Left colon (tissue), 2 donors: ENCODE measurements at regions not wholly inside any gene's neighbourhood (a gene's known extent, or its start where the extent isn't known, plus 50 kb on each side); places are given as distances from the start of the nearest gene placed in this dataset.
A peak's percentile ranks its signal among the peaks of the same experiment; 100 is the strongest.

Experiments
- ATAC-seq: fragments of 200-7000 bp; cut with Tn5 transposase; one replicate; pipeline ENCODE4 v1.9.1; 2020; ENCODE audit warnings: mild to moderate bottlenecking, moderate library complexity
- DNase-seq, 2 donors: peaks; one replicate each; pipeline ENCODE4 v3.0.0-alpha.2; 2020
- intact Hi-C, 2 donors: fragments of 100-400 bp; cut with DNase I in 1 of 2; cut with micrococcal nuclease in 1 of 2; formaldehyde crosslinking; loops; one replicate each; pipeline versions ENCODE4 v1.11.2 to v1.14.0; 2022; cut with DNase I, micrococcal nuclease
- donor health status: DM: no; HTN: no; CAD: no.
- donor health status: DM: yes; HTN: yes; CAD: no.

DNA sequence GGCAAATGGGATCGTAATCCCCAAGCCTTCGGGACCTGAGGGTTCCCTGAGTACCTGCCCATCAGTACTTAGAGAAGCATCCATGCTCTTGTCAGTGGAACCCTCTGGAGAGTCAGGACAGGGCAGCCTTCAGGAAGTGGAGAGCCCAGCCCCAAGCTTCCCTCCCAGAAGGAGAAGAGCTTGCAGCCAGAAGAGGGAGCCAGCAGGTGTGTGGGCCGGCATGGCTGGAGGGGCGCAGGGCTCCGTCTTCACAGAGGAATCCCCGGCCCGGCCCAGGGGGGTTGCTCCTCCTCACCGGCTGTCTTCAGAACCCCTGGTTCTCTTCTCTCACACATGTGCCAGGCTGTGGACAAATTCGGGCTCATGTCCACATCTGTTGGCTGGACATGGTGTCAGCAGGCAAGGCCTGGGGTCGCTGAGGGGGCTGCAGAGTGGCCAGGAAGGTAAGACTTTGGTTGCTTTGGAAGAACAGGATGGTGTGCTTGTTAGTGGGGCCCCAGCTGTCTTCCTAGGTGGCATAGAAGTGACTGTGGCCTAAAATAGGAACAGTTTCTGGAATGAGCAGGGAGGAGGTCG is 58.9 kb upstream of the RXRA start:
- intact Hi-C loops, result no loop called here
- ATAC-seq (peak; percentile 40), DNase-seq (no peak)

DNA sequence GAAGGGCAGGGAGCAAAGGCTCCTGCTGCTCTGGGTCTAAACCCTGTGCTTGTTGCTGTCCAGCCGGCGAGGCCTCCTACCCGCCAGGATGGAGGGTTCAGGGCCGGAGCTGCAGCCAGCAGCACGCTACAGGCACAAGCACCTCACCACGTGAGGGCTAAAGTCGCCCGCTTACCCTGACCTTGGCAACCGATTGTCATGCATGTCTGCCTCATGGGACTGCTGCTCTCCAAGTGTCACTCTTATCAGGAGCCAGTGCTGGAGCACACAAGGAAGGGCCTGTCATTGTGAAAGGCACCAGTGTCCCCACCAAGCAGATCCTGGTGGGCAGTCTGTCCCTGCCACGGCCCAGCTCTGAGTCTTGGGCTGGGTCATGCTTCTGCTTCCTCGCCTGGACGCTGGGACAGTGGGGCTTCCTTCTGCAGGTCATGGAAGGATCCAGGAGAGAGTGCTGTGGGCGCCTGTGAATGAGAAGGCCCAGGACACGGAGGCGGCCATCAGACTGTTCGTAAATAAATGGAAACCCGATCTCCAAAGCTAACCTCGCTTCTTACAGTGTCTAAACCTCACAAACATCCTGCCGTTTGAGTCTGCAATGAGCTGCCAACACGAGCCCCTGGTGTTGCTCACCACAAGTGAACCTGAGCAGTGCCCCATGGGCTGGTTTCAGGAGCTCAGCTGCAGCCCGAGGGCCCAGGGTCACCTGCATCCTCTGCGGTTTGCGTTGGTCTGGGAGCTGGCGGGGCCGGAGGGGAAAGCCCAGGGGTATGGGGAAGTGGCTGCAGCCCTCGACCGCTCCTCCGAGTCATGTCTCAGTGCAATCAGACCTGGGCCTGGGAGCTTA is 58.2 kb upstream of the RXRA start:
- ATAC-seq, result peak; percentile 31
- intact Hi-C loops, result no loop called here
- DNase-seq, result peak; percentile 48 to 64

DNA sequence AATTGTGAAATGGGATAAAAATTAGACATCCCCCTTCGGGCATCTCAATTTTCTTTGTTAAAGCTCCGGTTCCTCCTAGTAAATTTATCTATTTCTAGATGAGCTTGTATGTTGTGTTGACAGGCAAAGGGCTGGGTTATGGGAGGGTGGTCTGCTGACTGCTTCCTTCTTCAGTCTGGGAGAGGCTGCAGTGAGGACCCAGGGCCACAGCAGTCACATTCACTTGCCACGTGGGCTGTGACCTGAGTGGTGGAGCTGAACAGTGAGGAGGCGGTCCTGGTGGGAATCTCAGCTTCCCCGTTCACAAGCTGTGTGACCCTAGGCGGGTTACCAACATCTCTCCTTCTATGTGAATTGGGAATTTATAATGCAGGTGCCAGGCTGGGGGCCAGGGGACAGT is 57.5 kb upstream of the RXRA start:
- intact Hi-C loops, result no loop called here
- DNase-seq (no peak), ATAC-seq (no peak)

DNA sequence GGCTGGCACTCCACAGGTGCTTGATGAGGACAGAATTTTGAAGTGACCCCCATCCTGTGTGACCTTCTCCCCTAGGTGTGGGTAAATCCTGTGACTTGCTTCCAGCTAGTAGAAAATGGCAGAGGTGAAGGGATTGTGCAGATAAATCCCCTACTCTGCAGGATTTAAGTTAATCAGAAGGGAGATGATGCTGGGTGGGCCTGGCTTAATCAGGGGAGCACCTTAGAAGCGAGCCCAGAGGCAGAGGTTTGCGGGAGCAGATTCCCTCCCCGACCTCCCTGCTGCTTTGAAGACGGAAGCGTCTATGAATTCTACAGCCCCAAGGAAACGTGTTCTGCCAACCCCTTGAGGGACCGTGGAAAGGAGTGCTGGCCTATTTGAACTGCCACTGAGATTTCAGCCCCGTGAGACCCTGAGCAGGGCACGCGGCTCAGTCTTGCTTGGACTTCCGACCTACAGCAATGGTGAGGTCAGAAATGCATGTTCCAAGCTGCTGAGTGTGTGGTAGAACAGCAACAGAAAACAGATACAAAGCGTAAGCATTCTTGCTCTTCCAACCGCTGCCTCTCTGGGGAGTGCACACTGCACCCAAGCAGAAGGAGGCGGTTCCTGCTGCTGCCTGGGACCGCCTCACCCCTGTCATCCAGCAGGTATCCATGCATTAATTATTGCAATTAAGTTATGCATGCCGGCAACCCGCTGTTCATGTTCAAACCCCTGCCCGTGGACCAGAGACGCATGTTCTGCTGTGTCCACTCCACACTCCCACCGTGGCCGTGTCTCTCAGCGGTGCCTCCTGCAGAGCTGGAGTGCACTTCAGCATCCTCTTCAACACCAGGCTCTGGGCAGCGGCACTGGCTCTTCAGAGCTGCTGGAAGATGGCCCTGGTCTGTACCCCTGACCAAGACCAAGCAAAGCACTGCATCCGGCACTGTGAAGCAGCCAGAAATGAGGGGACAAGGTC is 54.6 kb upstream of the RXRA start:
- DNase-seq (no peak), ATAC-seq (no peak)
- intact Hi-C loops, result no loop called here

DNA sequence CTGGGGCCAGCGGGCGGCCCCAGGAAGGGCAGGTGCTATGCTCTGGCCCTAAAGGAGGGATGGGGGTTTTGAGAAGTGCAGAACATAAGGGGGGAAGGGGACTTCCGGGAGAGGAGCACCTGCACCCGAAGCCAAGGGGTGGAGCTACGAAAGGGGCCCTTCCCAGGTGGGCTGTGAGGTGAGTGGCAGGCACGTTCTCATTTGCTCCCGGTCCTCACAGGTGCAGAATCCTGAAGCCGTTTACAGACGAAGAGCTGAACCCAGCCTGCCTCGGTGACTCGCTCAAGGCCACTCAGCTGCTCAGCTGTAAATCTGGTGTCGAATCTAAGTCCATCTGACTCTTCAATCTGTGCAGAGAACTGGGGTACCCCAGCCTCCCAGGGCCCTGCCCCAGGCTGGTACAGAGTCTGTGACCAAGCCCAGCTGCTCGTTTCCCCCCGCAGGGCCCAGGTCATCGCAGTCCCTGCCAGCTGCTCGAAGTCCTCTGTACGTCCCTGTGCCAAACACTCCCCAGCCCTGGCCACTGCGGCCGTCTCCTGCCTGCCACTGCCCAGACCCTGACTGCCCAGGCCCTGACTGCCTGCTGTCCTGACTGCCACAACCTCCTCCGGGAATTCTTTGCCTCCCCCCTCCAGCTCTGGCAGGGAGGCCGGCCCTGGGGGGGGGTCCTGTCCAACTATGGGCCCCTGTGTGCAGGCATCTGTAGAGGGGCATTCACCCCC is 53.8 kb upstream of the RXRA start:
- DNase-seq (no peak), ATAC-seq (no peak)
- intact Hi-C loops, result no loop called here

DNA sequence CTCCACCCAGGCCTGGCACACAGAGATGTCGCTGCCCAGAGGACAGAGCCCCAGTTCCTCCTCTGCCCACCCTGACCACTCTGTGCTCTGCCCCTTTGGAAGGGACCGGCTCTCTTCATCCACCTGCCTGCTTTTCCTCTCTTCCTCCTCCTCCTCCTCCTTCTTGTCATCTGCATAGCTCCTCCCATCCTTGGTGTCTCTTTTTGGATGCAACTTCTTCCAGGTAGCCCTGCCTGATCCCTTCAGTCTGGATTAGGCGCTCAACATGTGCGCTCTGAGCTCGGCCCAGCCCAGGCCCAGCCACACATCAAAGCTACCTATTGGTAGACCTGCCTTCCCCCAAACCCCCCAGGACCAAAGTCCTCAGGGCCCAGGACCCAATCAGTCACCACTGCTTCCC is 52.6 kb upstream of the RXRA start:
- no peak for DNase-seq
- intact Hi-C loops, result no loop called here
- no peak for ATAC-seq

DNA sequence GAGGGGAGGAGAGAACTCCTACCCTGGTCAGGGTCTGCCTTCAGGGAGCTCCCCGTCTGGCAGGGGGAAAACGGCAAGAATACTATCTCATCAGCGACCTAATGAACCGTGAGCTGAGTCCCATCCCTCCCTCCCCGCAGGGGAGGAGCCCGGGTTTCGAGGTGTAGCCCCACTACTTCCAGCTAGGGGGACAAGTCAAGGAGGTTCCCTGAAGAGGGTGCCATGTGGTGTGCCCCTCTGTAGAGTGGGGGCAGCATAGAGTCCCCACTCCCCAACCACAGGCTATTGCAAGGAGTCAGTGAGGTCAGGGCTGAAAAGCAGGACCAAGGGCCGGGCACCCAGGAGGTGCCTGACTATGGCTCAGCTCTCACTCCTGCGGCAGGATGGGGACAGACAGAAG is 50.9 kb upstream of the RXRA start:
- DNase-seq (no peak), ATAC-seq (no peak)
- intact Hi-C loops, result no loop called here

DNA sequence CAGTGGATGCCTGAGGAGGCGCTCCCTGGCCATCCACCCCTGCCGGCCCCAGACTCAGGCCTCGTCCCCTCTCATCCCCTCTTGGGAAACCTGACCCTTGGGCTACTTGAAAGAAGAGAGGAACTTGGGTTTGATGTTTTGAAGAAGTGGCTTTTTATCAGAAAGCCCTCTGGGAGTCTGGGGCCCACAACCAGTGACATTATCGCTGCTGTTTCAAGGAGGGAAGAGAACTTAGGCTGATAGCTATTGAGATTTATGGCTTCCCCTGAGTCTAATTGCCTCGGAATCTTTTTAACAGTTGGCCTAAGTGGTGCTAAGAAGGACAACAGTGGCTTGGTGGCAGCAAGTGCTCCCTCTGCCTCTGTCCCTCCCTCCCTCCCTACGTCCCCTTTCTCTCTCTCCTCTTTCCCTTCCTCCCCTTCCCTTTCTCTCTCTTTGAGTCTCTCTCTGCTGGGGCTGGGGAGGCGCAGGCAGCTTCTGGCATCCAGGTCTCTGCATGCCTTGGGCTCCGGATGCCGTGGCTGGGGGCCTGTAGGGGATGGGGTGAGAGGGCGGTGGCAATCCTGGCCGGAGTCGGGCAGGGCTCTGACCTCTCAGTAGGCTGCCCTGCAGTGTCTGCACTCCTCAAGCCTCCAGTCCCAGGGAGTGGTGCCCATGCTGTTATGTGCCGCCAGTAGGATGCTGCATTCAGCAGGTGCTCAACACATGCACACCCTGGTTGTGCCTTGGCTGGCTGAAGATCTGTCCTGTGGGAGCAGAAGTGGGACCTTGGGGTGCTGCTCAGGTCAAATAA is 49.6 kb upstream of the RXRA start:
- intact Hi-C loops, result no loop called here
- ATAC-seq (no peak), DNase-seq (no peak)
